Panc1 (cell line): ENCODE measurements at regions not wholly inside any gene's neighbourhood (a gene's known extent, or its start where the extent isn't known, plus 50 kb on each side); places are given as distances from the start of the nearest gene placed in this dataset.

ENCODE experiments used
- CTCF ChIP-seq: fragments of 450-650 bp; IDR thresholded peaks from 2 replicates; pipeline ENCODE4 v1.5.1; 2017; ENCODE audit warnings: mild to moderate bottlenecking
- TCF7L2 ChIP-seq: IDR thresholded peaks from 2 replicates; pipeline ENCODE4 v1.6.1; 2011; ENCODE audit warnings: mild to moderate bottlenecking, low read depth, low read length, inconsistent platforms

- TF ChIP-seq TCF7L2 (no peak), CTCF (no peak)
These were observed 762.7 kb upstream of the PHF14 start for GRCh38 chr7:10211016-10211415.
